ENCODE measurements at regions not wholly inside any gene's neighbourhood (a gene's known extent, or its start where the extent isn't known, plus 50 kb on each side); places are given as distances from the start of the nearest gene placed in this dataset.

DNA sequence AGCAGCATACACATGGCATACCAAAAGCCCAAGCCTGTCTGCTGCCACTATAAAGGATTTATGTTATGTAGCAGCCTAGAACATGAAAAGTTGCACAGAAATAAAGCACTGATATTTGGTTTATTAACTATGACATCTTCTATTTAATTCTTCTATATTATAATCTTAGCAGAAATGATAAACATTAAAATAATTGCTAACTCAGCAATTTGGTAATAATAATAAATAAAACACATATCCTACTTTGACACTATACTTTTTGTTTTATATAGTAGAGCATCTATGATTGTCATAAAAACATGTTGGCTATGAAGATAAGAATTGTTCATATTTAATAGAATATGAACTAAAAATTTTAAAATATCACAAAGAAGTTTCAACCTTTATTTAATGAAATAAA is 1733.3 kb upstream of the IGFBP7 start:
- POLR2A ChIA-PET: no interaction called here
- CTCF ChIA-PET: no interaction called here

DNA sequence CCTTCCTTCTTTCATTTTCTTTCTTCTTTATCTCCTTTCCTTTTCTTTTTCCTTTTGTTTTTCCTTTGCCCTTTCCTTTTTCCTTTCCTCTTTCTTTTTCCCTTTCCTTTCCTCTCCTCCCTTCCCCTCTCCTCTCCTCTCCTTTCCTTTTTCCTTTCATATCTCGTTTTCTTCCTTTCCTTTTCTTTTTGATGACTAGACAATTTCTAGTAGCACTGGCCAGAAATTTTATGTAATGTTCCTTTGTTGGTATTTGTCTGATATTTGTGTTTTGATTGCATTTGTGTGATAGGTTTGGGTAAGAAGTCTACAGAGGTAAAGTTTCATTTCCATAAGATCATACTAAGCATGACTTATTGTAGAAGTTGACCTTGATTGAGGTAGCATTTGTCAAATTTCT is 1722.9 kb upstream of the IGFBP7 start:
- ChIA-PET CTCF (no interaction called here), POLR2A (no interaction called here)
- H3K4me1 ChIP-seq (ENCODE audit: control insufficient read depth, insufficient read depth, low read length): no peaks in the 10 kb centered on the region
- no peak overlapping the region for H3K27ac ChIP-seq (ENCODE audit: extremely low read depth, low read depth, low read length)
- peak; percentile 89 for TF ChIP-seq PRDM1 (tag by site-specific recombination; IDR thresholded peaks at IDR 0.05)
- TF ChIP-seq ZBTB44 (tag by site-specific recombination; IDR thresholded peaks at IDR 0.05): no peak
- H3K9me3 ChIP-seq (ENCODE audit: control insufficient read depth, insufficient read depth, low read depth, low read length): no peaks in the 10 kb centered on the region
- H3K36me3 ChIP-seq (ENCODE audit: control insufficient read depth in 2 of 2, insufficient read depth in 1 of 2, low read length in 2 of 2): no peaks in the 10 kb centered on the region
- H3K4me3 ChIP-seq (ENCODE audit: low read depth, low read length): no peak overlapping the region

More for the DNA sequence above, 1733.3 kb upstream of the IGFBP7 start:
- H3K4me3 ChIP-seq (ENCODE audit: low read depth, low read length): no peak overlapping the region
- H3K36me3 ChIP-seq (ENCODE audit: control insufficient read depth in 2 of 2, insufficient read depth in 1 of 2, low read length in 2 of 2): no peaks in the 10 kb centered on the region
- no peak for TF ChIP-seq HOXC10 (CRISPR knock-in tag; IDR thresholded peaks at IDR 0.05)
- TF ChIP-seq ZNF10 (tag by site-specific recombination; IDR thresholded peaks at IDR 0.05): no peak
- no peak for TF ChIP-seq ZNF26 (tag by site-specific recombination; IDR thresholded peaks at IDR 0.05)
- no peak for TF ChIP-seq KLF8 (tag by site-specific recombination; IDR thresholded peaks at IDR 0.05)
- TF ChIP-seq, protein P1, sequence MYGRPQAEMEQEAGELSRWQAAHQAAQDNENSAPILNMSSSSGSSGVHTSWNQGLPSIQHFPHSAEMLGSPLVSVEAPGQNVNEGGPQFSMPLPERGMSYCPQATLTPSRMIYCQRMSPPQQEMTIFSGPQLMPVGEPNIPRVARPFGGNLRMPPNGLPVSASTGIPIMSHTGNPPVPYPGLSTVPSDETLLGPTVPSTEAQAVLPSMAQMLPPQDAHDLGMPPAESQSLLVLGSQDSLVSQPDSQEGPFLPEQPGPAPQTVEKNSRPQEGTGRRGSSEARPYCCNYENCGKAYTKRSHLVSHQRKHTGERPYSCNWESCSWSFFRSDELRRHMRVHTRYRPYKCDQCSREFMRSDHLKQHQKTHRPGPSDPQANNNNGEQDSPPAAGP (tag by site-specific recombination; IDR thresholded peaks at IDR 0.05): no peak
- no peaks in the 10 kb centered on the region for H3K9me3 ChIP-seq (ENCODE audit: control insufficient read depth, insufficient read depth, low read depth, low read length)
- H3K4me1 ChIP-seq (ENCODE audit: control insufficient read depth, insufficient read depth, low read length): no peaks in the 10 kb centered on the region
- no peak overlapping the region for H3K27ac ChIP-seq (ENCODE audit: extremely low read depth, low read depth, low read length)

DNA sequence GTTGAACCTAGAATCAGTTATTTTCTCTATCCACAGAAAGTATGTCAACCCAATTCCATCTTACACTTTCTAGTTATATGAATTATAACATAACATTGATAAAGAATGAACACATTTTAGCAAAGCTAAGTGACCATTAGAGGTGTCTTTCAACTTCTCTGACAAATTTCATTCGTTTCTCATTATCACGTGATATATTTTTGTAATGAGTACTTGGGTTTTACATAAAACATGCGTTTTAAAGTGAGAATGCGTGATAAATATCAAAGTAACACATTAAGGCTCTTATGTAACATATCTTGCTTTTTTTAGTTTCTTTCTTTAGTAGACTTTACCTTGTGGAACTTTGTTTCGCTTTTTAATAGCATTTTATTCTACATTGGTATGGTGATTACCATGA is 1715.1 kb upstream of the IGFBP7 start:
- no peak overlapping the region for H3K27ac ChIP-seq (ENCODE audit: extremely low read depth, low read depth, low read length)
- TF ChIP-seq ZSCAN23 (tag by site-specific recombination; IDR thresholded peaks at IDR 0.05): no peak
- TF ChIP-seq ZNF600 (tag by site-specific recombination; IDR thresholded peaks at IDR 0.05): no peak
- TF ChIP-seq ZNF670 (tag by site-specific recombination; IDR thresholded peaks at IDR 0.05; ENCODE audit: low read depth): no peak
- TF ChIP-seq ATF2 (tag by site-specific recombination; IDR thresholded peaks at IDR 0.05; ENCODE audit: low read depth): no peak
- no peak for TF ChIP-seq ZNF211 (tag by site-specific recombination; IDR thresholded peaks at IDR 0.05; ENCODE audit: low read depth)
- no peak for TF ChIP-seq KLF7 (tag by site-specific recombination; IDR thresholded peaks at IDR 0.05; ENCODE audit: borderline replicate concordance)
- no peak for TF ChIP-seq MZF1 (tag by site-specific recombination; IDR thresholded peaks at IDR 0.05; ENCODE audit: borderline replicate concordance)
- TF ChIP-seq, protein P2, sequence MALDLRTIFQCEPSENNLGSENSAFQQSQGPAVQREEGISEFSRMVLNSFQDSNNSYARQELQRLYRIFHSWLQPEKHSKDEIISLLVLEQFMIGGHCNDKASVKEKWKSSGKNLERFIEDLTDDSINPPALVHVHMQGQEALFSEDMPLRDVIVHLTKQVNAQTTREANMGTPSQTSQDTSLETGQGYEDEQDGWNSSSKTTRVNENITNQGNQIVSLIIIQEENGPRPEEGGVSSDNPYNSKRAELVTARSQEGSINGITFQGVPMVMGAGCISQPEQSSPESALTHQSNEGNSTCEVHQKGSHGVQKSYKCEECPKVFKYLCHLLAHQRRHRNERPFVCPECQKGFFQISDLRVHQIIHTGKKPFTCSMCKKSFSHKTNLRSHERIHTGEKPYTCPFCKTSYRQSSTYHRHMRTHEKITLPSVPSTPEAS (tag by site-specific recombination; IDR thresholded peaks at IDR 0.05): no peak
- TF ChIP-seq SCRT2 (tag by site-specific recombination; IDR thresholded peaks at IDR 0.05): no peak
- TF ChIP-seq TRIM28 (IDR thresholded peaks at IDR 0.05; ENCODE audit: borderline replicate concordance, low read length): no peak
- no peak for TF ChIP-seq ZNF366 (tag by site-specific recombination; conservative IDR thresholded peaks at IDR 0.05)
- no peak for TF ChIP-seq ZNF529 (tag by site-specific recombination; IDR thresholded peaks at IDR 0.05; ENCODE audit: insufficient replicate concordance)
- no peak for TF ChIP-seq ZNF580 (tag by site-specific recombination; IDR thresholded peaks at IDR 0.05)
- TF ChIP-seq HOXD13 (CRISPR knock-in tag; IDR thresholded peaks at IDR 0.05; ENCODE audit: borderline replicate concordance): no peak
- TF ChIP-seq ZNF768 (tag by site-specific recombination; IDR thresholded peaks at IDR 0.05): no peak
- no peak for TF ChIP-seq ZNF112 (tag by site-specific recombination; IDR thresholded peaks at IDR 0.05)
- TF ChIP-seq ZNF571 (tag by site-specific recombination; IDR thresholded peaks at IDR 0.05): no peak
- TF ChIP-seq ZNF621 (tag by site-specific recombination; IDR thresholded peaks at IDR 0.05): no peak
- no peak for TF ChIP-seq YY1 (tag by site-specific recombination; IDR thresholded peaks at IDR 0.05)
- no peaks in the 10 kb centered on the region for H3K9me3 ChIP-seq (ENCODE audit: control insufficient read depth, insufficient read depth, low read depth, low read length)
- ChIA-PET CTCF (no interaction called here), POLR2A (no interaction called here)
- H3K4me1 ChIP-seq (ENCODE audit: control insufficient read depth, insufficient read depth, low read length): no peaks in the 10 kb centered on the region
- H3K4me3 ChIP-seq (ENCODE audit: low read depth, low read length): no peak overlapping the region
- no peaks in the 10 kb centered on the region for H3K36me3 ChIP-seq (ENCODE audit: control insufficient read depth in 2 of 2, insufficient read depth in 1 of 2, low read length in 2 of 2)
